HEK293 (cell line): ENCODE measurements at regions not wholly inside any gene's neighbourhood (a gene's known extent, or its start where the extent isn't known, plus 50 kb on each side); places are given as distances from the start of the nearest gene placed in this dataset.

Source experiments
- CTCF ChIA-PET: fragments of 350-600 bp; formaldehyde crosslinking; extraction: SDS; loops from one replicate; lab custom pipeline; 2021; ENCODE audit warnings: antibody characterized with exemption; lab: Yijun Ruan, JAX
- POLR2A ChIA-PET: fragments of 300-600 bp; formaldehyde crosslinking; extraction: SDS; loops from one replicate; lab custom pipeline; 2020; ENCODE audit warnings: antibody characterized with exemption, inconsistent platforms; lab: Yijun Ruan, JAX
- H3K27ac ChIP-seq: fragments of 200-500 bp; sonication (Bioruptor generic); 2 replicates; pipeline ENCODE4 v1.5.1; 2014; ENCODE audit warnings: low read depth, low read length, control low read depth, inconsistent platforms; ENCODE audit errors: extremely low read depth
- H3K36me3 ChIP-seq, 2 experiments: fragments of 200-500 bp in 1 of 2; sonication (Bioruptor generic) in 1 of 2; 1 replicate in 1 of 2; 2 replicates in 1 of 2; pipeline ENCODE4 v1.5.1; 2014 to 2017; ENCODE audit warnings: inconsistent platforms in 2 of 2, low read length in 2 of 2; ENCODE audit not compliant: control insufficient read depth in 2 of 2, insufficient read depth in 1 of 2
- H3K4me1 ChIP-seq: fragments of 200-500 bp; sonication (Bioruptor generic); 2 replicates; pipeline ENCODE4 v1.5.1; 2014; ENCODE audit warnings: mild to moderate bottlenecking, low read length, inconsistent platforms; ENCODE audit not compliant: control insufficient read depth, insufficient read depth
- H3K4me3 ChIP-seq: 2 replicates; pipeline ENCODE4 v1.5.1; 2011; ENCODE audit warnings: low read depth, mild to moderate bottlenecking, control low read depth, low read length, moderate library complexity
- H3K9me3 ChIP-seq: fragments of 200-500 bp; sonication (Bioruptor generic); 2 replicates; pipeline ENCODE4 v1.5.1; 2014; ENCODE audit warnings: low read depth, low read length, inconsistent platforms; ENCODE audit not compliant: control insufficient read depth, insufficient read depth
- GLIS1 ChIP-seq: fragments of 450-650 bp; formaldehyde crosslinking; IDR thresholded peaks from 2 replicates; pipeline ENCODE4 v1.5.1; 2016; ENCODE audit warnings: missing biosample characterization, missing genetic modification characterization
- KLF8 ChIP-seq: fragments of 450-650 bp; formaldehyde crosslinking; IDR thresholded peaks from 2 replicates; pipeline ENCODE4 v1.5.1; 2016; ENCODE audit warnings: missing biosample characterization, missing genetic modification characterization
- OSR2 ChIP-seq: fragments of 450-650 bp; formaldehyde crosslinking; IDR thresholded peaks from 2 replicates; pipeline ENCODE4 v1.5.1; 2016; ENCODE audit warnings: missing biosample characterization, missing genetic modification characterization
- PRDM6 ChIP-seq: fragments of 450-650 bp; formaldehyde crosslinking; IDR thresholded peaks from 2 replicates; pipeline ENCODE4 v1.5.1; 2017; ENCODE audit warnings: missing biosample characterization, missing genetic modification characterization
- WT1 ChIP-seq: fragments of 450-650 bp; formaldehyde crosslinking; IDR thresholded peaks from 2 replicates; pipeline ENCODE4 v1.5.1; 2016; ENCODE audit warnings: missing biosample characterization, missing genetic modification characterization
- ZBTB20 ChIP-seq: fragments of 450-650 bp; formaldehyde crosslinking; IDR thresholded peaks from 2 replicates; pipeline ENCODE4 v1.5.1; 2016; ENCODE audit warnings: missing biosample characterization, missing genetic modification characterization
- ZNF10 ChIP-seq: fragments of 450-650 bp; formaldehyde crosslinking; IDR thresholded peaks from 2 replicates; pipeline ENCODE4 v1.5.1; 2017; ENCODE audit warnings: missing biosample characterization, missing genetic modification characterization
- ZNF133 ChIP-seq: fragments of 450-650 bp; formaldehyde crosslinking; IDR thresholded peaks from 2 replicates; pipeline ENCODE4 v1.5.1; 2016; ENCODE audit warnings: missing biosample characterization, missing genetic modification characterization
- ZNF16 ChIP-seq: fragments of 450-650 bp; formaldehyde crosslinking; IDR thresholded peaks from 2 replicates; pipeline ENCODE4 v1.5.1; 2016; ENCODE audit warnings: low read depth, missing biosample characterization, missing genetic modification characterization
- ZNF214 ChIP-seq: fragments of 450-650 bp; formaldehyde crosslinking; IDR thresholded peaks from 2 replicates; pipeline ENCODE4 v1.5.1; 2017; ENCODE audit warnings: missing biosample characterization, mild to moderate bottlenecking, missing genetic modification characterization, borderline replicate concordance
- ZNF239 ChIP-seq: fragments of 450-650 bp; formaldehyde crosslinking; IDR thresholded peaks from 2 replicates; pipeline ENCODE4 v1.5.1; 2016; ENCODE audit warnings: missing biosample characterization, missing genetic modification characterization
- ZNF549 ChIP-seq: fragments of 450-650 bp; IDR thresholded peaks from 2 replicates; pipeline ENCODE4 v1.5.1; 2018; ENCODE audit warnings: missing biosample characterization, missing genetic modification characterization, mild to moderate bottlenecking, inconsistent platforms, moderate library complexity
- ZNF600 ChIP-seq: fragments of 450-650 bp; formaldehyde crosslinking; IDR thresholded peaks from 2 replicates; pipeline ENCODE4 v1.5.1; 2016; ENCODE audit warnings: missing biosample characterization, missing genetic modification characterization
- ZNF610 ChIP-seq: fragments of 450-650 bp; formaldehyde crosslinking; IDR thresholded peaks from 2 replicates; pipeline ENCODE4 v1.5.1; 2016; ENCODE audit warnings: missing biosample characterization, missing genetic modification characterization, borderline replicate concordance
- ZNF629 ChIP-seq: fragments of 450-650 bp; formaldehyde crosslinking; IDR thresholded peaks from 2 replicates; pipeline ENCODE4 v1.5.1; 2017; ENCODE audit warnings: missing biosample characterization, missing genetic modification characterization
- ZNF658 ChIP-seq: fragments of 450-650 bp; formaldehyde crosslinking; IDR thresholded peaks from 2 replicates; pipeline ENCODE4; 2016; ENCODE audit warnings: missing biosample characterization, missing genetic modification characterization
- ZNF792 ChIP-seq: fragments of 450-650 bp; formaldehyde crosslinking; IDR thresholded peaks from 2 replicates; pipeline ENCODE4 v1.5.1; 2016; ENCODE audit warnings: missing biosample characterization, missing genetic modification characterization
- TF ChIP-seq, protein P1 (sequence below): fragments of 450-650 bp; formaldehyde crosslinking; IDR thresholded peaks from 2 replicates; pipeline ENCODE4 v1.5.1; 2016; ENCODE audit warnings: missing biosample characterization, missing genetic modification characterization
- TF ChIP-seq, protein P2 (sequence below): fragments of 450-650 bp; formaldehyde crosslinking; conservative IDR thresholded peaks from 2 replicates; pipeline ENCODE4 v1.5.1; 2016; ENCODE audit warnings: low read depth, missing biosample characterization, missing genetic modification characterization
- TF ChIP-seq, protein P3 (sequence below): fragments of 450-650 bp; formaldehyde crosslinking; IDR thresholded peaks from 2 replicates; pipeline ENCODE4 v1.5.1; 2016; ENCODE audit warnings: missing biosample characterization, missing genetic modification characterization
- TF ChIP-seq, protein P4 (sequence below): fragments of 450-650 bp; formaldehyde crosslinking; IDR thresholded peaks from 2 replicates; pipeline ENCODE4 v1.5.1; 2016; ENCODE audit warnings: missing biosample characterization, missing genetic modification characterization
- TF ChIP-seq, protein P5 (sequence below): fragments of 450-650 bp; formaldehyde crosslinking; IDR thresholded peaks from 2 replicates; pipeline ENCODE4 v1.5.1; 2016; ENCODE audit warnings: missing biosample characterization, missing genetic modification characterization

GRCh38 chr10:10320956-10321355, 696.7 kb upstream of the CELF2 start:
- H3K4me3 ChIP-seq: no peak overlapping the region
- no peaks in the 10 kb centered on the region for H3K36me3 ChIP-seq
- ChIA-PET CTCF (no interaction called here), POLR2A (no interaction called here)
- no peaks in the 10 kb centered on the region for H3K9me3 ChIP-seq
- no peaks in the 10 kb centered on the region for H3K4me1 ChIP-seq
- TF ChIP-seq, protein P1, sequence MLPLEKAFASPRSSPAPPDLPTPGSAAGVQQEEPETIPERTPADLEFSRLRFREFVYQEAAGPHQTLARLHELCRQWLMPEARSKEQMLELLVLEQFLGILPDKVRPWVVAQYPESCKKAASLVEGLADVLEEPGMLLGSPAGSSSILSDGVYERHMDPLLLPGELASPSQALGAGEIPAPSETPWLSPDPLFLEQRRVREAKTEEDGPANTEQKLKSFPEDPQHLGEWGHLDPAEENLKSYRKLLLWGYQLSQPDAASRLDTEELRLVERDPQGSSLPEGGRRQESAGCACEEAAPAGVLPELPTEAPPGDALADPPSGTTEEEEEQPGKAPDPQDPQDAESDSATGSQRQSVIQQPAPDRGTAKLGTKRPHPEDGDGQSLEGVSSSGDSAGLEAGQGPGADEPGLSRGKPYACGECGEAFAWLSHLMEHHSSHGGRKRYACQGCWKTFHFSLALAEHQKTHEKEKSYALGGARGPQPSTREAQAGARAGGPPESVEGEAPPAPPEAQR (tag by site-specific recombination): no peak
- 0 out of 2 replicates have a peak, but pooled peaks have one; percentile 15 for TF ChIP-seq OSR2 (tag by site-specific recombination)
- TF ChIP-seq, protein P2, sequence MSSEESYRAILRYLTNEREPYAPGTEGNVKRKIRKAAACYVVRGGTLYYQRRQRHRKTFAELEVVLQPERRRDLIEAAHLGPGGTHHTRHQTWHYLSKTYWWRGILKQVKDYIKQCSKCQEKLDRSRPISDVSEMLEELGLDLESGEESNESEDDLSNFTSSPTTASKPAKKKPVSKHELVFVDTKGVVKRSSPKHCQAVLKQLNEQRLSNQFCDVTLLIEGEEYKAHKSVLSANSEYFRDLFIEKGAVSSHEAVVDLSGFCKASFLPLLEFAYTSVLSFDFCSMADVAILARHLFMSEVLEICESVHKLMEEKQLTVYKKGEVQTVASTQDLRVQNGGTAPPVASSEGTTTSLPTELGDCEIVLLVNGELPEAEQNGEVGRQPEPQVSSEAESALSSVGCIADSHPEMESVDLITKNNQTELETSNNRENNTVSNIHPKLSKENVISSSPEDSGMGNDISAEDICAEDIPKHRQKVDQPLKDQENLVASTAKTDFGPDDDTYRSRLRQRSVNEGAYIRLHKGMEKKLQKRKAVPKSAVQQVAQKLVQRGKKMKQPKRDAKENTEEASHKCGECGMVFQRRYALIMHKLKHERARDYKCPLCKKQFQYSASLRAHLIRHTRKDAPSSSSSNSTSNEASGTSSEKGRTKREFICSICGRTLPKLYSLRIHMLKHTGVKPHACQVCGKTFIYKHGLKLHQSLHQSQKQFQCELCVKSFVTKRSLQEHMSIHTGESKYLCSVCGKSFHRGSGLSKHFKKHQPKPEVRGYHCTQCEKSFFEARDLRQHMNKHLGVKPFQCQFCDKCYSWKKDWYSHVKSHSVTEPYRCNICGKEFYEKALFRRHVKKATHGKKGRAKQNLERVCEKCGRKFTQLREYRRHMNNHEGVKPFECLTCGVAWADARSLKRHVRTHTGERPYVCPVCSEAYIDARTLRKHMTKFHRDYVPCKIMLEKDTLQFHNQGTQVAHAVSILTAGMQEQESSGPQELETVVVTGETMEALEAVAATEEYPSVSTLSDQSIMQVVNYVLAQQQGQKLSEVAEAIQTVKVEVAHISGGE (tag by site-specific recombination): no peak
- no peak for TF ChIP-seq ZNF610 (tag by site-specific recombination)
- no peak overlapping the region for H3K27ac ChIP-seq

- POLR2A ChIA-PET: no interaction called here
- H3K4me1 ChIP-seq: 0 out of 2 replicates have a peak, but pooled peaks cover 3% of the 10 kb centered on the region
- TF ChIP-seq GLIS1 (tag by site-specific recombination) (peak; percentile 38; the same call in 1 of the 2 replicates), ZNF549 (tag by site-specific recombination) (no peak), ZNF214 (tag by site-specific recombination) (no peak), ZNF16 (tag by site-specific recombination) (no peak), ZNF629 (tag by site-specific recombination) (no peak), ZNF600 (no peak), ZNF658 (no peak), KLF8 (tag by site-specific recombination) (peak; percentile 56), ZNF792 (tag by site-specific recombination) (no peak), ZNF133 (no peak), ZNF10 (tag by site-specific recombination) (no peak), WT1 (peak; percentile 52), PRDM6 (tag by site-specific recombination) (no peak), ZBTB20 (tag by site-specific recombination) (no peak), ZNF239 (tag by site-specific recombination) (no peak)
- TF ChIP-seq, protein P3, sequence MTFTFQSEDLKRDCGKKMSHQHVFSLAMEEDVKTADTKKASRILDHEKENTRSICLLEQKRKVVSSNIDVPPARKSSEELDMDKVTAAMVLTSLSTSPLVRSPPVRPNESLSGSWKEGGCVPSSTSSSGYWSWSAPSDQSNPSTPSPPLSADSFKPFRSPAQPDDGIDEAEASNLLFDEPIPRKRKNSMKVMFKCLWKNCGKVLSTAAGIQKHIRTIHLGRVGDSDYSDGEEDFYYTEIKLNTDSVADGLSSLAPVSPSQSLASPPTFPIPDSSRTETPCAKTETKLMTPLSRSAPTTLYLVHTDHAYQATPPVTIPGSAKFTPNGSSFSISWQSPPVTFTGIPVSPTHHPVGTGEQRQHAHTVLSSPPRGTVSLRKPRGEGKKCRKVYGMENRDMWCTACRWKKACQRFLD (tag by site-specific recombination): no peak
- TF ChIP-seq, protein P4, sequence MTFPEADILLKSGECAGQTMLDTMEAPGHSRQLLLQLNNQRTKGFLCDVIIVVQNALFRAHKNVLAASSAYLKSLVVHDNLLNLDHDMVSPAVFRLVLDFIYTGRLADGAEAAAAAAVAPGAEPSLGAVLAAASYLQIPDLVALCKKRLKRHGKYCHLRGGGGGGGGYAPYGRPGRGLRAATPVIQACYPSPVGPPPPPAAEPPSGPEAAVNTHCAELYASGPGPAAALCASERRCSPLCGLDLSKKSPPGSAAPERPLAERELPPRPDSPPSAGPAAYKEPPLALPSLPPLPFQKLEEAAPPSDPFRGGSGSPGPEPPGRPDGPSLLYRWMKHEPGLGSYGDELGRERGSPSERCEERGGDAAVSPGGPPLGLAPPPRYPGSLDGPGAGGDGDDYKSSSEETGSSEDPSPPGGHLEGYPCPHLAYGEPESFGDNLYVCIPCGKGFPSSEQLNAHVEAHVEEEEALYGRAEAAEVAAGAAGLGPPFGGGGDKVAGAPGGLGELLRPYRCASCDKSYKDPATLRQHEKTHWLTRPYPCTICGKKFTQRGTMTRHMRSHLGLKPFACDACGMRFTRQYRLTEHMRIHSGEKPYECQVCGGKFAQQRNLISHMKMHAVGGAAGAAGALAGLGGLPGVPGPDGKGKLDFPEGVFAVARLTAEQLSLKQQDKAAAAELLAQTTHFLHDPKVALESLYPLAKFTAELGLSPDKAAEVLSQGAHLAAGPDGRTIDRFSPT: 0 out of 2 replicates have a peak, but pooled peaks have one; percentile 23
- TF ChIP-seq, protein P5, sequence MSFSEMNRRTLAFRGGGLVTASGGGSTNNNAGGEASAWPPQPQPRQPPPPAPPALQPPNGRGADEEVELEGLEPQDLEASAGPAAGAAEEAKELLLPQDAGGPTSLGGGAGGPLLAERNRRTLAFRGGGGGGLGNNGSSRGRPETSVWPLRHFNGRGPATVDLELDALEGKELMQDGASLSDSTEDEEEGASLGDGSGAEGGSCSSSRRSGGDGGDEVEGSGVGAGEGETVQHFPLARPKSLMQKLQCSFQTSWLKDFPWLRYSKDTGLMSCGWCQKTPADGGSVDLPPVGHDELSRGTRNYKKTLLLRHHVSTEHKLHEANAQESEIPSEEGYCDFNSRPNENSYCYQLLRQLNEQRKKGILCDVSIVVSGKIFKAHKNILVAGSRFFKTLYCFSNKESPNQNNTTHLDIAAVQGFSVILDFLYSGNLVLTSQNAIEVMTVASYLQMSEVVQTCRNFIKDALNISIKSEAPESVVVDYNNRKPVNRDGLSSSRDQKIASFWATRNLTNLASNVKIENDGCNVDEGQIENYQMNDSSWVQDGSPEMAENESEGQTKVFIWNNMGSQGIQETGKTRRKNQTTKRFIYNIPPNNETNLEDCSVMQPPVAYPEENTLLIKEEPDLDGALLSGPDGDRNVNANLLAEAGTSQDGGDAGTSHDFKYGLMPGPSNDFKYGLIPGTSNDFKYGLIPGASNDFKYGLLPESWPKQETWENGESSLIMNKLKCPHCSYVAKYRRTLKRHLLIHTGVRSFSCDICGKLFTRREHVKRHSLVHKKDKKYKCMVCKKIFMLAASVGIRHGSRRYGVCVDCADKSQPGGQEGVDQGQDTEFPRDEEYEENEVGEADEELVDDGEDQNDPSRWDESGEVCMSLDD (tag by site-specific recombination): peak; percentile 27; the same call in 1 of the 2 replicates
- CTCF ChIA-PET: interaction anchor here (0.6 to 0.8 kb wide), 2 partner anchors 33 to 161 kb away, joined by 3 read pairs; no protein-coding TSS in a partner anchor
- H3K9me3 ChIP-seq: no peaks in the 10 kb centered on the region
- no peak overlapping the region for H3K4me3 ChIP-seq
- H3K27ac ChIP-seq: no peak overlapping the region
- no peaks in the 10 kb centered on the region for H3K36me3 ChIP-seq
Measured at GRCh38 chr10:10326116-10326515, 691.6 kb upstream of the CELF2 start.
